ENCODE measurements at regions not wholly inside any gene's neighbourhood (a gene's known extent, or its start where the extent isn't known, plus 50 kb on each side); places are given as distances from the start of the nearest gene placed in this dataset.
A peak's percentile ranks its signal among the peaks of the same experiment; 100 is the strongest.

GRCh38 chr11:113570906-113571305, 95.7 kb upstream of the DRD2 start:
- no peaks in the 10 kb centered on the region for H3K9me3 Mint-ChIP-seq
- no peaks in the 10 kb centered on the region for H3K36me3 Mint-ChIP-seq
- no peaks in the 10 kb centered on the region for H3K4me1 Mint-ChIP-seq
- DNase-seq (ENCODE audit: low spot score in 2 of 2) (no peak), ATAC-seq (no peak)
- H3K4me3 Mint-ChIP-seq = no peak overlapping the region
- H3K27ac Mint-ChIP-seq = no peak overlapping the region

GRCh38 chr11:113569391-113569790, 94.2 kb upstream of the DRD2 start:
- Mint-ChIP-seq H3K36me3 (no peaks in the 10 kb centered on the region), H3K4me3 (no peak overlapping the region), H3K9me3 (no peaks in the 10 kb centered on the region), H3K4me1 (no peaks in the 10 kb centered on the region), H3K27ac (no peak overlapping the region)
- DNase-seq (ENCODE audit: low spot score in 2 of 2) (no peak), ATAC-seq (no peak)

- no peaks in the 10 kb centered on the region for H3K36me3 Mint-ChIP-seq
- H3K9me3 Mint-ChIP-seq = no peaks in the 10 kb centered on the region
- no peaks in the 10 kb centered on the region for H3K4me1 Mint-ChIP-seq
- no peak for ATAC-seq
- H3K4me3 Mint-ChIP-seq = no peak overlapping the region
- no peak overlapping the region for H3K27ac Mint-ChIP-seq
- DNase-seq (ENCODE audit: low spot score in 2 of 2) = no peak
Observed at GRCh38 chr11:113568566-113568965, 93.4 kb upstream of the DRD2 start.

GRCh38 chr11:113567867-113568544, 92.8 kb upstream of the DRD2 start:
- ATAC-seq (no peak), DNase-seq (ENCODE audit: low spot score in 2 of 2) (no peak)
- Mint-ChIP-seq H3K36me3 (no peaks in the 10 kb centered on the region), H3K4me3 (no peak overlapping the region), H3K27ac (no peak overlapping the region), H3K9me3 (no peaks in the 10 kb centered on the region), H3K4me1 (no peaks in the 10 kb centered on the region)

GRCh38 chr11:113567097-113567496, 91.9 kb upstream of the DRD2 start:
- H3K4me3 Mint-ChIP-seq = no peak overlapping the region
- H3K9me3 Mint-ChIP-seq = no peaks in the 10 kb centered on the region
- no peak for ATAC-seq
- H3K4me1 Mint-ChIP-seq = no peaks in the 10 kb centered on the region
- H3K27ac Mint-ChIP-seq = no peak overlapping the region
- no peak for DNase-seq (ENCODE audit: low spot score in 2 of 2)
- no peaks in the 10 kb centered on the region for H3K36me3 Mint-ChIP-seq

- H3K36me3 Mint-ChIP-seq = no peaks in the 10 kb centered on the region
- ATAC-seq (no peak), DNase-seq (ENCODE audit: low spot score in 2 of 2) (no peak)
- no peak overlapping the region for H3K27ac Mint-ChIP-seq
- no peaks in the 10 kb centered on the region for H3K9me3 Mint-ChIP-seq
- H3K4me3 Mint-ChIP-seq = no peak overlapping the region
- no peaks in the 10 kb centered on the region for H3K4me1 Mint-ChIP-seq
Observed at GRCh38 chr11:113564527-113565130, 89.4 kb upstream of the DRD2 start.

GRCh38 chr11:113563766-113564526, 88.7 kb upstream of the DRD2 start:
- H3K27ac Mint-ChIP-seq = no peak overlapping the region
- H3K4me1 Mint-ChIP-seq = no peaks in the 10 kb centered on the region
- no peak for DNase-seq (ENCODE audit: low spot score in 2 of 2)
- no peak for ATAC-seq
- no peaks in the 10 kb centered on the region for H3K9me3 Mint-ChIP-seq
- no peaks in the 10 kb centered on the region for H3K36me3 Mint-ChIP-seq
- H3K4me3 Mint-ChIP-seq = no peak overlapping the region

- Mint-ChIP-seq H3K27ac (peak overlapping the region; percentile 1), H3K36me3 (no peaks in the 10 kb centered on the region), H3K9me3 (no peaks in the 10 kb centered on the region), H3K4me1 (no peaks in the 10 kb centered on the region), H3K4me3 (no peak overlapping the region)
- DNase-seq (ENCODE audit: low spot score in 2 of 2) (peak in 1 of 2 donors; percentile 62), ATAC-seq (peak; percentile 87)
Observed at GRCh38 chr11:113562981-113563461, 87.8 kb upstream of the DRD2 start.

- H3K27ac Mint-ChIP-seq = peak overlapping the region; percentile 1
Observed at GRCh38 chr11:113562576-113562975, 87.4 kb upstream of the DRD2 start.

GRCh38 chr11:113557926-113558325, 82.7 kb upstream of the DRD2 start:
- Mint-ChIP-seq H3K9me3 (no peaks in the 10 kb centered on the region), H3K4me1 (no peaks in the 10 kb centered on the region), H3K4me3 (no peak overlapping the region), H3K36me3 (no peaks in the 10 kb centered on the region), H3K27ac (no peak overlapping the region)
- DNase-seq (ENCODE audit: low spot score in 2 of 2) (no peak), ATAC-seq (no peak)

More at GRCh38 chr11:113562576-113562975, 87.4 kb upstream of the DRD2 start:
- Mint-ChIP-seq H3K4me1 (no peaks in the 10 kb centered on the region), H3K9me3 (no peaks in the 10 kb centered on the region), H3K4me3 (no peak overlapping the region), H3K36me3 (no peaks in the 10 kb centered on the region)
- peak; percentile 57 for ATAC-seq
- no peak for DNase-seq (ENCODE audit: low spot score in 2 of 2)

- DNase-seq (ENCODE audit: low spot score in 2 of 2) (no peak), ATAC-seq (no peak)
- Mint-ChIP-seq H3K4me1 (no peaks in the 10 kb centered on the region), H3K4me3 (no peak overlapping the region), H3K9me3 (no peaks in the 10 kb centered on the region), H3K27ac (no peak overlapping the region), H3K36me3 (no peaks in the 10 kb centered on the region)
Observed at GRCh38 chr11:113556036-113556435, 80.8 kb upstream of the DRD2 start.

GRCh38 chr11:113555071-113555619, 79.9 kb upstream of the DRD2 start:
- no peaks in the 10 kb centered on the region for H3K36me3 Mint-ChIP-seq
- H3K9me3 Mint-ChIP-seq = no peaks in the 10 kb centered on the region
- ATAC-seq = no peak

GRCh38 chr11:113554526-113554925, 79.3 kb upstream of the DRD2 start:
- Mint-ChIP-seq H3K36me3 (no peaks in the 10 kb centered on the region), H3K4me1 (no peaks in the 10 kb centered on the region), H3K4me3 (no peak overlapping the region), H3K27ac (no peak overlapping the region), H3K9me3 (no peaks in the 10 kb centered on the region)
- no peak for DNase-seq (ENCODE audit: low spot score in 2 of 2)
- ATAC-seq = no peak

More at GRCh38 chr11:113555071-113555619, 79.9 kb upstream of the DRD2 start:
- no peak overlapping the region for H3K4me3 Mint-ChIP-seq
- H3K27ac Mint-ChIP-seq = no peak overlapping the region
- DNase-seq (ENCODE audit: low spot score in 2 of 2) = no peak
- H3K4me1 Mint-ChIP-seq = no peaks in the 10 kb centered on the region

GRCh38 chr11:113553915-113554314, 78.7 kb upstream of the DRD2 start:
- no peak for ATAC-seq
- H3K4me1 Mint-ChIP-seq = no peaks in the 10 kb centered on the region
- no peaks in the 10 kb centered on the region for H3K36me3 Mint-ChIP-seq
- no peaks in the 10 kb centered on the region for H3K9me3 Mint-ChIP-seq
- H3K4me3 Mint-ChIP-seq = no peak overlapping the region
- DNase-seq (ENCODE audit: low spot score in 2 of 2) = no peak
- no peak overlapping the region for H3K27ac Mint-ChIP-seq

- H3K27ac Mint-ChIP-seq = no peak overlapping the region
- no peaks in the 10 kb centered on the region for H3K9me3 Mint-ChIP-seq
- no peaks in the 10 kb centered on the region for H3K36me3 Mint-ChIP-seq
- DNase-seq (ENCODE audit: low spot score in 2 of 2) (no peak), ATAC-seq (no peak)
- H3K4me1 Mint-ChIP-seq = no peaks in the 10 kb centered on the region
- H3K4me3 Mint-ChIP-seq = no peak overlapping the region
Observed at GRCh38 chr11:113553235-113553634, 78.0 kb upstream of the DRD2 start.

Measured in stimulated activated effector memory CD8-positive, alpha-beta T cell treated with anti-CD3 and anti-CD28 coated beads, Interleukin-12 subunit alpha, Interleukin-12 subunit beta, amount 100 ng/mL, for 72 hours (primary cell).